ENCODE measurements at regions not wholly inside any gene's neighbourhood (a gene's known extent, or its start where the extent isn't known, plus 50 kb on each side); places are given as distances from the start of the nearest gene placed in this dataset.

DNA sequence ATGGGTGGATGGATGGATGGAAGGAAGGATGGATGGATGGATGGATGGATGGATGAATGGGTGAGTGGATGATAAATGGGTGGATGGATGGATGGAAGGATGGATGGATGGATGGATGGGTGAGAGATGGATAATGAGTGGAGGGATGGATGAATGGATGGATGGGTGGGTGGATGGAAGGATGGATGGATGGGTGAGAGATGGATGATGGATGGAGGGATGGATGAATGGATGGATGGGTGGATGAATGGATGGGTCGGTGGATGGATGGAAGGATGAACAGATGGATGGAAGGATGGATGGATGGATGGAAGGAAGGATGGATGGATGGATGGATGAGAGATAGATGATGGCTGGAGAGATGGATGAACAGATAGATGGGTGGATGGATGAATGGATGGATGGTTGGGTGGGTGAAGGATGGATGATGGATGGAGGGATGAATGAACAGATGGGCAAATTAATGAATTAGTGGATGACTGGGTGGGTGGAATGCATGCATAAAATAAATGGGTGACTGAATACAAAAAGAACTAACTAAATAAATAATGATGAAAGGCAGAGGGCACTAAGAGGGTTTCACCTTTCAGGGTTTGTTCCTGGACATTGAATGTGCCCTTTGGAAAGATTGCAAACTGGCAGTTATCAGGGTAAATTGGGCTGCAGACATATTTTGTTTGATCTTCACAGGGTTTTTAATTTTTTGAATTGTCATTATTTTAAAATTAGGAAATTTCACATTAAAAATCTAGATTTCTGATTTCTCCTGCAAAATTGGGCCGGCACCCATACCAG lies 50.9 kb upstream of the PTPN1 start:
- TF ChIP-seq, protein P1, sequence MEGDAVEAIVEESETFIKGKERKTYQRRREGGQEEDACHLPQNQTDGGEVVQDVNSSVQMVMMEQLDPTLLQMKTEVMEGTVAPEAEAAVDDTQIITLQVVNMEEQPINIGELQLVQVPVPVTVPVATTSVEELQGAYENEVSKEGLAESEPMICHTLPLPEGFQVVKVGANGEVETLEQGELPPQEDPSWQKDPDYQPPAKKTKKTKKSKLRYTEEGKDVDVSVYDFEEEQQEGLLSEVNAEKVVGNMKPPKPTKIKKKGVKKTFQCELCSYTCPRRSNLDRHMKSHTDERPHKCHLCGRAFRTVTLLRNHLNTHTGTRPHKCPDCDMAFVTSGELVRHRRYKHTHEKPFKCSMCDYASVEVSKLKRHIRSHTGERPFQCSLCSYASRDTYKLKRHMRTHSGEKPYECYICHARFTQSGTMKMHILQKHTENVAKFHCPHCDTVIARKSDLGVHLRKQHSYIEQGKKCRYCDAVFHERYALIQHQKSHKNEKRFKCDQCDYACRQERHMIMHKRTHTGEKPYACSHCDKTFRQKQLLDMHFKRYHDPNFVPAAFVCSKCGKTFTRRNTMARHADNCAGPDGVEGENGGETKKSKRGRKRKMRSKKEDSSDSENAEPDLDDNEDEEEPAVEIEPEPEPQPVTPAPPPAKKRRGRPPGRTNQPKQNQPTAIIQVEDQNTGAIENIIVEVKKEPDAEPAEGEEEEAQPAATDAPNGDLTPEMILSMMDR (IDR thresholded peaks at IDR 0.05; ENCODE audit: insufficient read depth, low read length, poor library complexity, severe bottlenecking) = no peak
- no peak for TF ChIP-seq EZH2phosphoT487 (conservative IDR thresholded peaks at IDR 0.05; ENCODE audit: low read length)

Measured in SU-DHL-6 (cell line).